ENCODE measurements at regions not wholly inside any gene's neighbourhood (a gene's known extent, or its start where the extent isn't known, plus 50 kb on each side); places are given as distances from the start of the nearest gene placed in this dataset.

DNA sequence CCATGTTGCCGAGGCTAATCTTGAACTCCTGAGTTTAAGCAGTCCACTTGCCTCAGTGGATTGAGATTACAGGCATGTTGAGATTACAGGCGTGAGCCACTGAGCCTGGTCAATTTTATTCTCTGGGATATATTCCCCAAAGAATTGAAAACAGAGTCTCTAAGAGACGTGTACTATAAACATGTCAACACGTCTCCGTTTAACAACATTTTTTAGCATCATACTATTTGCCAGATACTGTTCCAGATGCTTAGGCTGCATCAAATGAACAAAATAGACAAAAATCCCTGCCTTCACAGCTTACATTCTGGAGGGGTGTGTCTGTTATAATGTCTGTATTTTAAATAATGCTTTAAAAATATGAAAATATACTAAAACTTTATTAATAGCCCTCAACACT, 54.1 kb upstream of the PRKG1 start:
- Histone ChIP-seq H3K27me3 (no peaks in the 10 kb centered on the region), H3K9me3 (no peaks in the 10 kb centered on the region), H3K36me3 (no peaks in the 10 kb centered on the region), H3K4me1 (peaks cover 0 to 23% (median 0%) of the 10 kb centered on the region in 3 donors), H3K4me3 (no peak overlapping the region), H3K27ac (no peak overlapping the region)
- TF ChIP-seq, protein P1, sequence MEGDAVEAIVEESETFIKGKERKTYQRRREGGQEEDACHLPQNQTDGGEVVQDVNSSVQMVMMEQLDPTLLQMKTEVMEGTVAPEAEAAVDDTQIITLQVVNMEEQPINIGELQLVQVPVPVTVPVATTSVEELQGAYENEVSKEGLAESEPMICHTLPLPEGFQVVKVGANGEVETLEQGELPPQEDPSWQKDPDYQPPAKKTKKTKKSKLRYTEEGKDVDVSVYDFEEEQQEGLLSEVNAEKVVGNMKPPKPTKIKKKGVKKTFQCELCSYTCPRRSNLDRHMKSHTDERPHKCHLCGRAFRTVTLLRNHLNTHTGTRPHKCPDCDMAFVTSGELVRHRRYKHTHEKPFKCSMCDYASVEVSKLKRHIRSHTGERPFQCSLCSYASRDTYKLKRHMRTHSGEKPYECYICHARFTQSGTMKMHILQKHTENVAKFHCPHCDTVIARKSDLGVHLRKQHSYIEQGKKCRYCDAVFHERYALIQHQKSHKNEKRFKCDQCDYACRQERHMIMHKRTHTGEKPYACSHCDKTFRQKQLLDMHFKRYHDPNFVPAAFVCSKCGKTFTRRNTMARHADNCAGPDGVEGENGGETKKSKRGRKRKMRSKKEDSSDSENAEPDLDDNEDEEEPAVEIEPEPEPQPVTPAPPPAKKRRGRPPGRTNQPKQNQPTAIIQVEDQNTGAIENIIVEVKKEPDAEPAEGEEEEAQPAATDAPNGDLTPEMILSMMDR (IDR thresholded peaks at IDR 0.05), result no peak
- TF ChIP-seq EP300 (IDR thresholded peaks at IDR 0.05) (no peak), POLR2AphosphoS5 (IDR thresholded peaks at IDR 0.05) (no peak), POLR2A (IDR thresholded peaks at IDR 0.05) (no peak)
- no peak for ATAC-seq
- WGBS, 2 donors (ENCODE audit: low coverage in 1 of 2), result 46 to 62% methylated on average over 5 of the region's 5 CpGs

DNA sequence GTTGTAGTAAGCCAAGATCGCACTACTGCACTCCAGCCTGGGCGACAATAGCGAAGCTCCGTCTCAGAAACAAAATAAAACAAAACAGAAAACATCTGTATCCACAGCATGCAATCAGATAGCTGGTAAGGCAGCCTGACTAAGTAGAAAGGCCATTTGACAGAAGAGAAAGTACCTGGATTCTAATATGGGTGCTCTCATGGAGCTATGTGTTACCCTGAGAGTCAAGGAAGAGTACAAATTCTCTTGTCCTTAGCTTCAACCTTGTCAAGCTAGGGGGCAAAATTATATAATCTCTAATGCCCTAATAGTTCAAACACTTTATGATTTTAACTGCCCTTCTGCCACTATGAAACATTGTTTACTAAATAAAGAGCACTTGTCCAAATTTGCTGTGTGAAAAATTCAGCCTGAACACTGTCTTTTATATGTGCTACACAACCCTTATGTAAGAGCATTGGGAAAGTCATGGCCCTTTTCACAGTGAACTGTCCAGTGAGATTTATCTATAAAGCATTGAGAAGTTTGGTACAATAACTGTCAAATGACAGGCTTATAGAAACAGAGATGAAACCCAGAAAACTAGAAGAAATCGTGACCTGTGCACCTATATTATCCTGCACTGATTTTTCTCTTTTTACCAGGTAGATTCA, 51.2 kb upstream of the PRKG1 start:
- no peak for ATAC-seq
- H3K9me3 ChIP-seq, result no peaks in the 10 kb centered on the region
- no peaks in the 10 kb centered on the region for H3K27me3 ChIP-seq
- peak overlapping the region in 3 of 4 donors; percentile 0 to 16 (median 4) for H3K27ac ChIP-seq
- H3K4me3 ChIP-seq, result no peak overlapping the region
- TF ChIP-seq POLR2A (IDR thresholded peaks at IDR 0.05) (no peak), EP300 (IDR thresholded peaks at IDR 0.05) (no peak), POLR2AphosphoS5 (IDR thresholded peaks at IDR 0.05) (no peak)
- TF ChIP-seq, protein P1 (IDR thresholded peaks at IDR 0.05), result no peak
- H3K36me3 ChIP-seq, result no peaks in the 10 kb centered on the region
- peaks cover 0 to 23% (median 0%) of the 10 kb centered on the region in 3 donors for H3K4me1 ChIP-seq
- WGBS, 2 donors (ENCODE audit: low coverage in 1 of 2), result 82 to 90% methylated on average over 5 of the region's 5 CpGs

DNA sequence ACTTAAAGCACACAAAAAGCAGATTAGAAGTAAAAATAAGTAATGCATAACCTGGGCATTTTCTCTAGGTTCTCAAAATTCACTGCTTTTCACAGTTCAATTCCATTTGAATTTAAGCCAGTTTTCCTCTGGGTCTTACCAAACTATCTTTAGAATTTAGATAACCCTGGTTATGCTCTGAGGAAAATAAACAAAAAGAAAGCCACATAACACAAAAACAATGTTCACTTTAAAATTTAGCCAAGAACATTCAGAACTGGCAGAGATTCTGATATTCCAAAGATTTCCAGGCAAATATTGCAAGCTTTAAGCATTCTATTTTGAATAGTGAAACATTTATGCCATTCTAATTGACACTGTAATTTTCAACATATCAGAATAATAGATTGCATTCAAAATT, 50.7 kb upstream of the PRKG1 start:
- no peak for ATAC-seq
- Histone ChIP-seq H3K36me3 (no peaks in the 10 kb centered on the region), H3K27me3 (no peaks in the 10 kb centered on the region), H3K9me3 (no peaks in the 10 kb centered on the region), H3K4me1 (peaks cover 0 to 24% (median 0%) of the 10 kb centered on the region in 3 donors), H3K27ac (peak overlapping the region in 1 of 4 donors; percentile 4), H3K4me3 (no peak overlapping the region)
- TF ChIP-seq, protein P1 (IDR thresholded peaks at IDR 0.05), result no peak
- no peak for TF ChIP-seq EP300 (IDR thresholded peaks at IDR 0.05)
- TF ChIP-seq POLR2A (IDR thresholded peaks at IDR 0.05), result no peak
- TF ChIP-seq POLR2AphosphoS5 (IDR thresholded peaks at IDR 0.05), result no peak

Measured in gastroesophageal sphincter (tissue), 4 donors.